ENCODE measurements at regions not wholly inside any gene's neighbourhood (a gene's known extent, or its start where the extent isn't known, plus 50 kb on each side); places are given as distances from the start of the nearest gene placed in this dataset.

DNA sequence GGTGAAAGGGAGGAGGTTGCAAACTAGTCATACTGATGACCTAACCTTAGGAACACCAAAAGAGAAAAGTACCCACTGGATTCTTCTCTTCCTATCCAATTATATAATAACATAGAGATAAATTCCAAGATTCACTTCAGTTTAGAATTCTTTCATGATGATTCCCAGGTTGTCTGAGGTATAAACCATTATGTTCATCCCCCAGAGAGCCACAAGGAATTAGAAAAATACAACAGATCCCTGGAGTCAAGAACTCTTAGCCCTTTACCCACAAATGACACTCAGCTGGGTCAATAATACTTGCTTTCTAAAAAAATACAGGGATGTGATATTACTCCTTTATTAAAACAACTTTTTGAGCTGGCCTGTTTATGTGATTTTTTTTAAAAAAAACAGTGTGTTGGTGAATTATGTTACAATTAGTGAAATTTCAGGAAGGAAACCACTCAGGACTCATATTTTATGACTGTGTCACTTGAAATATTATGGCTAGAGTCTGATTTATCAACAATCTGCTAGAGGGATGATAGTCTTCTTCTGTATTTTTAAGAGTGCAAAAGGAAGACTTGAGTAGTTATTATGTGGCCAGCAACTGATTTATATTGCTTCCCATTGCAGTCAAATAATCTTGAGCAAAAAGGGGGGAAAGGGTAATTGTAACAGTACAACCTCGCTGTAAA, 338.2 kb downstream of the NFIB start:
- H4K20me1 ChIP-seq (ENCODE audit: low read depth) = no peaks in the 10 kb centered on the region
- H3K4me1 ChIP-seq = no peaks in the 10 kb centered on the region

DNA sequence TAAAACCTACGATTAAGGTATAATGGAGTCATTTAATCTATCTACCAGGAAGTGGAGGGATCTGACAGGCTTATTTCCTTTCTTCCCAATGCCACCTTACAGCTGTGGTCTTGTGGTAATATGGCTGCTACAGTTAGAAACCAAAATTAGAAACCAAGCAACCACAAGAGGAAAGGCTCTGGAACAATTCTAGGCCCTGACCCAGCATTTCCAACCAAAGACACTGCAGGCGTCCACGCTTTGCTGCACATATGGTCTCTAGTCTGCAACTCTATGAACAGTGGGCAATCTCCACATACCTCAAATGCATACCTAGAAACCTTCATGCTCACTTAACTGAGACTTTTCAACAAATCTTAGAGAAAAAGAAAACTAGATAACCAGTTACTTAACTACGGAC, 339.1 kb downstream of the NFIB start:
- Histone ChIP-seq H3K4me3 (no peak overlapping the region), H3K79me2 (ENCODE audit: low read depth) (no peaks in the 10 kb centered on the region), H3K36me3 (no peaks in the 10 kb centered on the region), H3K27me3 (no peaks in the 10 kb centered on the region), H3K4me1 (no peaks in the 10 kb centered on the region), H3K9me3 (ENCODE audit: low read depth) (no peaks in the 10 kb centered on the region), H3F3A (ENCODE audit: low read depth) (no peaks in the 10 kb centered on the region), H3K27ac (no peak overlapping the region), H4K20me1 (ENCODE audit: low read depth) (no peaks in the 10 kb centered on the region), H2AFZ (replicated peaks) (no peak overlapping the region), H3K4me2 (no peak overlapping the region), H3K9ac (no peak overlapping the region)
- TF ChIP-seq EZH2phosphoT487 (IDR thresholded peaks at IDR 0.05) (no peak), CTCF (IDR thresholded peaks at IDR 0.05) (no peak), EZH2 (IDR thresholded peaks at IDR 0.05) (no peak)
- H3K27me3 Mint-ChIP-seq (ENCODE audit: insufficient read depth, low read depth) = no peaks in the 10 kb centered on the region
- peaks cover 20% of the 10 kb centered on the region for H3K4me1 Mint-ChIP-seq
- no peaks in the 10 kb centered on the region for H3K9me3 Mint-ChIP-seq
- no peak overlapping the region for H3K27ac Mint-ChIP-seq
- DNase-seq (ENCODE audit: low spot score) = no peak
- no peak overlapping the region for H3K4me3 Mint-ChIP-seq
- H3K36me3 Mint-ChIP-seq = no peaks in the 10 kb centered on the region

More for the DNA sequence above, 338.2 kb downstream of the NFIB start:
- Histone ChIP-seq H3K4me2 (no peak overlapping the region), H3K27ac (no peak overlapping the region), H3K79me2 (ENCODE audit: low read depth) (no peaks in the 10 kb centered on the region), H2AFZ (replicated peaks) (no peak overlapping the region), H3K9ac (no peak overlapping the region), H3K27me3 (no peaks in the 10 kb centered on the region), H3K36me3 (no peaks in the 10 kb centered on the region), H3K9me3 (ENCODE audit: low read depth) (no peaks in the 10 kb centered on the region), H3F3A (ENCODE audit: low read depth) (no peaks in the 10 kb centered on the region), H3K4me3 (no peak overlapping the region)
- peaks cover 17% of the 10 kb centered on the region for H3K4me1 Mint-ChIP-seq
- no peak overlapping the region for H3K4me3 Mint-ChIP-seq
- no peak overlapping the region for H3K27ac Mint-ChIP-seq
- TF ChIP-seq EZH2 (IDR thresholded peaks at IDR 0.05) = no peak
- TF ChIP-seq EZH2phosphoT487 (IDR thresholded peaks at IDR 0.05) = no peak
- TF ChIP-seq CTCF (IDR thresholded peaks at IDR 0.05) = no peak
- no peaks in the 10 kb centered on the region for H3K9me3 Mint-ChIP-seq
- no peak for DNase-seq (ENCODE audit: low spot score)
- no peaks in the 10 kb centered on the region for H3K27me3 Mint-ChIP-seq (ENCODE audit: insufficient read depth, low read depth)
- H3K36me3 Mint-ChIP-seq = no peaks in the 10 kb centered on the region

DNA sequence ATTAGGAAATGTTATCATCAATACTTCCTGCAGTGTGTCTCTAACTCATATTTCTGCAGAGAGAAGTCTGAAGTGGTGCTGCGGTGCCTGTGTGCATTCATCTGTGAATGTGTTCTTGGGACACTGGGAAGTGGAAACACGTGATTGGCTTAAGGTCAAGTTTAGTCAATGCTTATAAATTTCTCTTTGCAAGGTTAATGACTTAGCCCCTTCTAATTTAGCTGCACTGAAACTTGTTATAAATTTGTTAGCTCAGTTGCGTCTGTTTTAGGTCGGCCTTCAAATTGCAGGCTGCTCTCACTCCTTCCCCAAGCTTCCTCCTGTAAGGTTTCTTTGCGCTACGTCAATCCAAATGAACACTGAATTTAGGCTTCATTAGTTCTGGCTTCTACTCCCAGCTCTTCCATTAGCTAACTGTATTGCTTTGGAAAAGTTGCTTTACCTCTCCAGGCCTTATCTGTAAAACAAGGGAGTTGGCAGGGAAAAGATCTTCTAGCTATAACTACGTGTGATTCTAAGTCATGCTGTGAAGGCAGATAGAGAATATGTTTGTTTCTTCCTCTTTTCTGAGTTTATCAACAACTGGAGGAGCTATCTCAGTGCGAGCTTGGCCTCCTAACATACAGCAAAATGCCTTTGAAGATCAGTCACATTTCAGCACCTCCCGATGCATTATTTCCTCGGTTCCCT, 341.8 kb downstream of the NFIB start:
- no peaks in the 10 kb centered on the region for H3K79me2 ChIP-seq (ENCODE audit: low read depth)
- no peak overlapping the region for H3K27ac ChIP-seq
- H2AFZ ChIP-seq (replicated peaks) = no peak overlapping the region
- H3K9ac ChIP-seq = no peak overlapping the region
- Mint-ChIP-seq H3K27me3 (ENCODE audit: insufficient read depth, low read depth) (no peaks in the 10 kb centered on the region), H3K36me3 (no peaks in the 10 kb centered on the region), H3K4me1 (peaks cover 26% of the 10 kb centered on the region), H3K9me3 (no peaks in the 10 kb centered on the region), H3K27ac (no peak overlapping the region), H3K4me3 (no peak overlapping the region)
- H3F3A ChIP-seq (ENCODE audit: low read depth) = peaks cover 8% of the 10 kb centered on the region
- H3K4me3 ChIP-seq = no peak overlapping the region
- DNase-seq (ENCODE audit: low spot score) = no peak
- no peaks in the 10 kb centered on the region for H4K20me1 ChIP-seq (ENCODE audit: low read depth)
- H3K4me1 ChIP-seq = peaks cover 6% of the 10 kb centered on the region
- no peaks in the 10 kb centered on the region for H3K27me3 ChIP-seq
- H3K9me3 ChIP-seq (ENCODE audit: low read depth) = no peaks in the 10 kb centered on the region
- no peak overlapping the region for H3K4me2 ChIP-seq
- H3K36me3 ChIP-seq = no peaks in the 10 kb centered on the region
- TF ChIP-seq EZH2 (IDR thresholded peaks at IDR 0.05) = no peak
- no peak for TF ChIP-seq EZH2phosphoT487 (IDR thresholded peaks at IDR 0.05)
- no peak for TF ChIP-seq CTCF (IDR thresholded peaks at IDR 0.05)
